HG02870 (cell line): ENCODE measurements at regions not wholly inside any gene's neighbourhood (a gene's known extent, or its start where the extent isn't known, plus 50 kb on each side); places are given as distances from the start of the nearest gene placed in this dataset.
"Not testable (repeated sequence)": the region's sequence is repeated elsewhere in the genome, so short reads cannot be mapped to it uniquely, and the experiment has no call there.

Experiments
- ATAC-seq: cut with Tn5 transposase; IDR thresholded peaks from one replicate; pipeline ENCODE4 v1.9.1; 2021; ENCODE audit warnings: mild to moderate bottlenecking, moderate library complexity; ENCODE audit not compliant: unreplicated experiment

DNA sequence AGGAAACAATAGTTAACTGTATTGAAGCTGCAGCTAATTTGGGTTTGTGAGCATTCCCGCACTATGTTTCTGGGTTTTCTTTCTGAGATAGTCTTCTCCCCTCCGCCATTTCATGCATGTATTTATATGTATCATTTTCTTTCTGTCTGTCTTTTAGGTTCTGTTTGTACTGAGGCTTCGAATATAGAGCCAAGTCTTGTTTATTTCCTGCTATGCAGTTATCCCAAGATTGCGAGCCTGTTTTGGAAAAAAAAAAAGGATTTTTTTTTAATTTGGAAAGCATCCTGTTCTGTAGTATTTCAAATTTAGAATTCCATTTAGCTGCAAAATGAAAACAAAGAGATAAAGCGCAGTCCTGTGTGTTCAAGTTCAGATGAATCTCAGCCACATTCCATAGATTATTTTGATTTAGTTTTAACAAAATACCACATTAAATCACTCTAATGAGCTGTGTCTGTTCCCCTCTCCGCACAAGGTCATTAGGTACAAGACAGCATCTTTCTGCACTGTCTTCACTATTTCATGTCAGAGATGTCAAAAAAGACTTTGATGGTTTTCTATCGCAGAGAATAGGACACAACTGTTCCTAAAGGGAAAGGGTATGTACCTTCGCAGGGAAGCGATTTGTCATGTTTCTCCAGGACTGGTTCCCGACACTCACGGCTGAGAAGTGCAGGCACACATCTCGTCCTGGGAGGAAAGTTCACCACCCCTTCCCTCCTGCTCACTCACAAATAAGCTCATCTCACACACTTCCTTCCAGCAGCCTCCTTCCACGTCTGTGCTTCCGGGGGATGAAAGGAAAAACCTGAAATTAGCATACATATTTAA is 443.4 kb downstream of the ZNF516 start:
- ATAC-seq = no peak

DNA sequence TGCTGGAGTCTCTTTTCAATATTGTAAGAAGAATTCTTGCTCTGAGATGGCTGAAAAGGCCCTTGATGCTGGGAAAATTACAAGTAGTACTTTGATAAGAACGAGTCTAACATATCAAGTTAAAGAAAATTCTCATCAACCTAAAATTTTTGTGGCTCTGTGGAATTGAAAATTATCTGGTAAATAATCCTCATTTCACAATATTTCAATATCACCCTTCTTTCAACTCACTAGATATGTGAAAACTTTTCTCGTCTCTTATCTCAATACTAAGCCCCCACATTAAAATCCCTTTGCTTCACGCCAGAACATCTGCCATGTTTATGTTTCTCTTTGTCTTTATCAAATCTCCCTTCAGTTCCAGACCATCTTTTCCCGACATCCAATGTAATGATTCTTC is 448.8 kb downstream of the ZNF516 start:
- no peak for ATAC-seq

DNA sequence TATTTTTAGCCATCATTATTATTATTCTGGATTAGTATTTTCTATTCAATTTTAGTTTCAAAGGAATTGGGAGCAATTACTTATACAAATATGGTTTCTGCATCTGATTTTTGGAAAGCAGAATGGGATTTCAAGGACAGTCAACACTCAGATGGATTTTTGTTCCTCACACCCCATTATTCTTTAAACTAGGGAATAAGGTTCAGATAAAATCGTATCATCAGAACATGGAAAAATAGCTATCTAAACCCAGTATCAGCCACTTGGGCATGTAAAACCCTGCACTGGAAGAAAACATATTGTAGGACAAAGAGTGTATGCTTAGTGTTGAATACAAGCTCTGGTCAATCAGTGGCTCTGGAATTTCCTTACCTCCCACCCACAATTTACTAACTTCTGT is 452.5 kb downstream of the ZNF516 start:
- no peak for ATAC-seq

DNA sequence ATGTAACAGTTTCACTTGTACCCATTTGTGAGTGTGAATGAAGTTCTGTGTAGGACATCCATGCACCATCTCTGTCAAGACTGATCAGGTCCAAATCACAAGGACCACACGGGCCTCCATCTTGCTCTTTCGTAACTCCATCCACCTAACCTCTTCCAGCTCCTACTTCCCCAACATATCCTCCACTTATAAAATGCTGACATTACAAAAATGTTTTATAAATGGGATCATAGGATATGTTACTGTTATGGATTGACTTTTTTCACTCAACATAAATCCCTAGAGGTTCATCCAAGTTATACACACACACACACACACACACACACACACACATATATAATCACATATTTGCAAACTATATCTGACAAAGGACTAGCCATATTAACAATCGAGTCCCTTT is 476.8 kb downstream of the ZNF516 start:
- ATAC-seq = no peak

DNA sequence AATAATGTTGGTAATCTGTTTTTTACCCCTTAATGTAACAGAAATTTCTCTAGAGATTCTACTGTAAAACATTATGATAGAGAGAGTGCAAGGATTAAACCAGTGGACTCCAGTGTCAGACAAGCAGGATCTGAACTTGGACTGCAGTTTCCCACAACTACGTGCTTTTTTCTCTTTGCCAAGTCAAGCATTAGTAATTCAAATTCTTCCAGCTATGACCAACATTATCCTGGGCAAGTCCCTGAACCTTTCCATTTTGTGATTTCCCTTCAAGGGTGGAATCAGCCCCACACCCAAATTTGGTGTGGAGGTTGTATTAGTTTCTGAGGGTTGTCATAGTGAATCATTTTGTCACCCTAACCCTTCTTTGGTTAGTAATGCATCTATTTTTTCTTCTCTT is 482.0 kb downstream of the ZNF516 start:
- ATAC-seq = no peak

DNA sequence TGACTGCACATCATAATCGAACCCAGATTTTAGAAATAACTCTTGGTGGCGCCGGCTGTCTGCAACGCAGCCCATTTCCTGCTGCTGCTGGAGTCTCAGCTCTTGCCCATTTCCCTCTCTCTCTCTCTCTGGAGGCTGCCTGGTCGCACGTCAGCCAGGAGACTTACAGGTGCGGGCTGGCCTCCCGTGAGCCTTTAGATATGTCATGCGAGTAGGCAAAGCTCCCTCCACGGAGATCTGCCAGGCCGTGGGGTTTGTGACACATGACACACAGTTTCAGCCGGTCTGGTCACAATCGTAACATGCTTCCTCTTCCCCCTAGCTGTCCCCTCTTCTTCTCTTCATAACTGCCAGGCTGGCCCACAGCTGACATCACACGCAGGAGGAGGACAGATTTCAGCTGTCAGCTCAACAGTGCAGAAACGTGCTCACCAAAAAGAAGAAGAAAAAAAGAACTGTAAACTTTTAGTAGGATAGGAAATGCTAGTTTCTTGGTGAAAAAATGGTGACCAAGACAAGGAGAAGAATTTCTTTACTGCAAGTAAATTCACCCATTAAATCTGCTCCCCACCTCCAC is 489.3 kb downstream of the ZNF516 start:
- no peak for ATAC-seq

DNA sequence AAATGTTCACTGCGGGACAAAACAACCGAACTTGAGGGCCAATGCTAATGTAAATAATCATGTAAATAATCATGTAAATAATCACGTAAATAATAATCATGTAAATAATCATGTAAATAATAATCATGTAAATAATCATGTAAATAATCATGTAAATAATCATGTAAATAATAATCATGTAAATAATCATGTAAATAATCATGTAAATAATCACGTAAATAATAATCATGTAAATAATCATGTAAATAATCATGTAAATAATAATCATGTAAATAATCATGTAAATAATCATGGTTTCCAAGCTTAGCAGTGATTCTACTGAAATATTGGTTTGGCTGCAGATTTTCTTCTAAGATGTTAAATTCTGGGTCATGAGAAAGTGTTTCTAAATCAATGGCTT is 507.1 kb downstream of the ZNF516 start:
- not testable (repeated sequence) for ATAC-seq

DNA sequence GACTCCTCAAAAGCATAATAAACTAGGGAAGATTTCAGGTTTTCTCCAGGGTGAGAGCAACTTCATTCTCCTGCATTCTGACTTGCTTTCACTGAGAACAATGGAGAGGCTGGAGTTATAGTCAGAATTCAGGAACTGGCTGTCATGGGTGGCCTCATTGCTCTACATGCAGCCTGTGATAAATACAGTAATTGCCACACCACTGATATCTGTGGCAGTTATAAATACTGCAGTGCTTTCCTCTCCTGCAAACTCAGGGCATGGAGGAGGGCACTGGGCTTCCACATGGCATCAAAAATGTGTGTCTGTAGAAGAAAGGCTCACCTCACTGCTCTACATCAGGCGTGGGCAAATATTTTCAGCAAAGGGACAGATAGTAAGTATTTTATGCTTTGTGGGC is 510.2 kb downstream of the ZNF516 start:
- no peak for ATAC-seq

DNA sequence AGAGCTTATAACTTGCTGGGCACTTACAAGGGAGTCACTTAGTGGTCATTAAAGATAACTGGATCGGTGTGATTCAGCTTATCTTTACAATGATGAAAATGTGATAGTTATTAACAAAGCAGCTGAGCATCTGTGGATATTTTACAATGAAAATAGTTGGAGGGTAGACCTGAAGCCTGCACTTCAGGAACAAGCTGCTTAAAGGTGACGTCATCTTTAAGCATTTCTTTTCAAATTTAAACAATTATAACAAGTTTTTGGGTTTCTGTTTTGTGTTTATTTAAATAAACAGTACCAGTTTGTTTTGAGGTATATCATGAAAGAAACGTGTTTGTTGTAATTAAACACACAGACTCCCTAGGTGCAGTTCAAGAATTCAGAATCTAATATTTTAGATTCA is 513.9 kb downstream of the ZNF516 start:
- ATAC-seq = no peak

DNA sequence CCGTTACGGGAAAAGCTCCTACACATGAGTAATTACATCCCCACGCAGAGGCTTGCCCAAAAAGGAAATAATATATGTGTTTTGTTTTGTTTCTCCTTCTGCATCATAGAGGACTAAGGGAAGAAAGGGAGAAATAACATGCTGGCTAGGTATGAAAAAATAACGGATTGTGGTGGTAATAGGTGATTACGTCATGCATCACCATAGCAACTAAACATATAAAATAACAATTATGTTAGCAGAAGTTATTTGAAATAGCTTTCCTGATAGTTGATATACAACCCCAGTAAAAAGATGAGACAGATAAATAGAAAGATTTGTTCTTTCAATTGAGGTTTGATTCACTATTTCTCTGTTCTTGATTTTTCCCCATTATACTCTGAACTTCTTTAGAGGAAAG is 518.0 kb downstream of the ZNF516 start:
- ATAC-seq = no peak

DNA sequence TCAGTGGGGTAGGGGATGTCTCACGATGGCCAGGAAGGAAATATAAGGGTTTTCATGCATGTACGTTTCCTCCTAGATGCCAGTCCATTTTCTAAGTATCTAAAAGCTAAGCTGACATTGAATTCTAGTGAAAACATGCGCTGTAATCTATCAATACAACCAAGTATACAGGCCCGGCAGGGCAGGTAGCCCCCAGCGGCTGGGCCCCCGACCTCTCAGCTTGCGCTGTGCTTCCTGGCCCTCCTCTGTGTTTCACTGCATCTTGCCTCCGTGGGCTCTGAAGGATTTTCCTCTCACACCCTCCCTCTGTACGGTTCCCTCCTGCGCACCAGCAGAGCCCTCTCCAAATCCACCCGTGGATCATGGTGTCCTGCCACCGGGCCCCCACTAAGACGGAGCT is 524.8 kb downstream of the ZNF516 start:
- no peak for ATAC-seq

DNA sequence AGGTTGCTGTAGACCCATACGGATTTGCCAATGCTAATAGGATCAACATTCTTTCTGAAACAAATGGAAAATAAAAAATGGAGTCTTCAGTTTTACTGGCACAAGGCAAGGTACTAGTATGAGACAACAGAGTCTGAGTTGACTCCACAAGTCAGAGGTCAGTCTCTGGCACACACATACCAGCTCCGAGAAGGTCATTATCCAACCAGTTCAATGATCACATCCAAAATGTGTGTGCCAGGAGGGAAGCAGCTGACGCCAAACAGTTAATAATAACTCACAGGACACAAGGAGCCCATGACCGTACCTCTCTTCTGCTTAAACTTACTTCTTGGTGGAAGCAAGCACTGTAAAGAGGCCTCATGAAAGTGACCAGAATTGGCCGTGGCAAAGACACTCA is 528.6 kb downstream of the ZNF516 start:
- no peak for ATAC-seq

DNA sequence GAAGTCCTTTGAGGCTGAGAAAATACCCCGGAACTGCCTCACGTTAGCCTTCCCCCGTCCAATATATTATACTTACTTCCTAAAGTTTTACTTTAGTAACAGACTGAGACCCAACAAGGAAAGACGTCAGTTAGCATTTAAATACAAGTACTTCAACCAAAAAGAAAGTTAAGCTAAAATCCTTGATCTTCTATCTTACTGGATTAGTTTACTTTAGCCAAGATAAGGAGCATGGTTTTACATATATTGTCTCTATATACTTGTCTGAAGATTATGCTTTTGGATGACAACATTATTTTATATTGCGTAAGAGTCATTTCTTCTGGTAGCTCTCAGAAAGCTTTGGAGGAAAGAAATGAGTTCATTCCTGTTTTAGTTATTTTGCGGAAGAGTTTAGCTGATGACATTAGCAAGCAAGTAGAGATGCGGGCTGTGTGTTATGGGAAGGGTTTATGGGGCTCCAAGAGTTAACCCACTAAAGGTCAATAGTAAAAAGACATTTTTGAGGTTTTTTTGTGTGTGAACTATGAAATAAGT is 532.9 kb downstream of the ZNF516 start:
- ATAC-seq = no peak

DNA sequence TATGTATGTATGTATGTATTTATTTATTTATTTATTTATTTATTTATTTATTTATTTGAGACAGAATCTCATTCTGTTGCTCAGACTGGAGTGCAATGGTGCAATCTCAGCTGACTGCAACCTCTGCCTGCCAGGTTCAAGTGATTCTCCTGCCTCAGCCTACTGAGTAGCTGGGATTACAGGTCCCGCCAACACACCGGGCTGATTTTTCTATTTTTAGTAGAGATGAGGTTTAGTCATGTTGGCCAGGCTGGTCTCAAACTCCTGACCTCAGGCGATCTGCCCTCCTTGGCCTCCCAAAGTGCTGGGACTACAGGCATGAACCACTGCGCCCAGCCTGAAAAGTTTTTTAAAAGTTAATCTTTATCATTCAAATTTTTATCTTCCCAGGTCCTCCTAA is 532.9 kb upstream of the SMIM21 start:
- not testable (repeated sequence) for ATAC-seq

DNA sequence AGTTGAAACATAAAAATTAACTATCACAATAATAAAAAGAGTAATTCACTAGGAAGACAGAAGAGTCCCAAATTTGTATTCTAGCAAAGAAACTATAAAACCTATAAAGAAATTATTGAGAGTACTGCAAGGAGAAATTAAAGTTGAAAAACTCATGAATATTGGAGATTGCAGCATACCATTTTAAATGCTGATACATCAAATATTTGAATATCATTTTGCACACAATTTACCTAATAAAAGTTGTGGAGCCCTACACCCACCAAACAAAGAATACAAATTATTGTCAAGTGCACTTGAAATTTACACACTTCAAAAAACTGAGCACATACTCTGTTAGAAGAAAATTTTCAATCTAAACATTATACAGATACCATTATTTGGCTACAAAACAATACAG is 531.6 kb upstream of the SMIM21 start:
- ATAC-seq = no peak

DNA sequence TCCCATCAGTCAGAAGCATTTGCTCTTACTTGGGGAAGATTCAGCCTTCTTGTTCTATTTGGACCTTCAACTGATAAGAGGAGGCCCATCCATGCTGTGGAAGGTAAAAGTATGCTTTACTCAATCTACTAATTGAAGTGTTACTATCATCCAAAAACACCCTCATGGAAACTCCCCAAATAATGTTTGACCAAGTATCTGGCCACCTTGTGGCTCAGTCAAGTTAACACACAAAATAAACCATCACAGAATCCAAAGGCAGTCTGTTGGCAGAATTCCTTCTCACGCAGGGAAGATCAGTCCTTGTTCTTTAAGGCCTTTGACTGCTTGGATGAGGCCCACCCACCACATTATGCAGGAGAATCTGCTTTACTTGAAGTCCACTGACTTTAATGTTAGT is 531.2 kb upstream of the SMIM21 start:
- no peak for ATAC-seq

DNA sequence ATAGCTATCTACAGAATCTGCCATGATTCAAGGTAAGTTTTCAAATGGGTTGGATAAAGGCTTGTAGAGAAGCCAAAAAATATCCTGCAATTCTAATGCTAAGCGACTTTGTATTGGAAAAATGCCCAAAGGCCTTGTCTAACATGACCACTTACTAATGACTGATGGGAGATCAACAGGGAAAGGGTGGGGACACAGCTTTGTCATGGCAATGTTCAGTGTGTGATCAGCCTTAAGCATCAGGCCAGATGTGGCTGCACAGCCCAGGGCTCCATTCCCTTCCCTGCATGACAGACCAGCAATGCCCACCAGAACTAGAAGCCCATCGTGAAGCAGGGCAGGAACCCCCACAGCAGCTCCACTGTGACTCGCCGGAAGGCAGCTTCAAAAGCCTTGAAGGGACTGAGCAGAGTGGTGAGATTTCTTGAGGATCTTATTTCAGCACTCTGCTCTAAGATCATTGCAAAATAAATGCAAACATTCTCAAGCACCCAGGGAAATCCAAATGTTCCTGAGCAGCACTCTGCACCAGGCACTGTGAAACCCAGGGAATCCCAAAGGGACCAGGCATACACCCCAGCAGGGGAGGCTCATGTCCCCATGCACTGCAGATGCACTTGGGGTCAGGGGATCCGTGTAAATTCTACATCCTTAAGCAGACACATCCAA is 517.9 kb upstream of the SMIM21 start:
- no peak for ATAC-seq

DNA sequence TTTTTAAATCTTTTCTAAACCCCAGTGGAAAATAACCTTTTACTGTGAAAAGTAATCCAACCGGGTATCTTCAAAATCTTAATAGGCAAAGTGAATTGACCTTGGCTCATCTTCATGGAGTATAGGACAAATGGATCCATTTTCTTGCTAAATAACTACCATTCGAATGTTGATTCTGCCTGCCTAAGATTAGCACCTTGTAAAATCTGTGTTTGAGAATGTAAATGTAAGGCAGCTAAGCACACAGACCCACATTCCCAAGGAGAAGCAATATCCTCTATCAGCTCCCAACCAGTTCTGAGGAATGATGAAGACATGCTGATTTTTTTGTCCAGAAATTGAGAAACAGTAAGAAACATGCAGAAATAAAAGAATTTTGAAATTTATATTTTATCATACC is 509.8 kb upstream of the SMIM21 start:
- no peak for ATAC-seq

DNA sequence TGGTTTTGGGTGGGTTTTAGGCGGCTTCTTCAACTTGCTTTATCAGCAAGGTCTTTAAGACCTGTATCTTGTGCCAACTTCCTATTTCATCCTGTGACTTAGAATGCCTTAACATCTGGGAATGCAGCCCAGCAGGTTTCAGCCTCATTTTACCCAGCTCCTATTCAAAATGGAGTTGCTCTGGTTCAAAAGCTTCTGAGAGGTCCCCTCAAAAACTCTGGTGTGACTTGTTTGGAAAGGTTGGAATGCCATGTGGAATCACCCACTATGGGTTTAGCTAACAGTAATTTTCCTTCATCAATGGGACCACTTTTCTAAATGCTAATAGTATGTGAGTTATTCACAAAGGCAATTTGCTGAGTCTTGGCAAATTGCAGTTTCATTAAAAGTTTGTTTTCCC is 509.4 kb upstream of the SMIM21 start:
- ATAC-seq = no peak

DNA sequence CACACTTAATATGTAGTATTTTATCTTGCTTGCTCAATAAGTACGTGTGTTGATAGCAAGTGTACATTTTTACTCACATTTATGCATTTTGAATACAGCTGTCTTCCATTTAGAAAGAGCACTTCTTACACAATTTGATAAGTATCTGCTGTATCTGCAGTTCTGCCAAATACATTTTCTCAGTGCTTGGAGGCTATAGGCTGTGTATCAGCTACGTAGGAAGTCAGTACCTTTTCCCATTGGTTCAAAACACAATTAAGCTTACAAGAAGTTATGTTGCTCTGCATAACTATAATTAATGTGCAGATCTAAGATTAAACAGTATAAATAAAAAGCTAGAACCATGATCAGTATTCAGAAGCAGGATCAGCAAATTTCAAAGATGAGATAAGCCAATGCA is 503.6 kb upstream of the SMIM21 start:
- no peak for ATAC-seq

DNA sequence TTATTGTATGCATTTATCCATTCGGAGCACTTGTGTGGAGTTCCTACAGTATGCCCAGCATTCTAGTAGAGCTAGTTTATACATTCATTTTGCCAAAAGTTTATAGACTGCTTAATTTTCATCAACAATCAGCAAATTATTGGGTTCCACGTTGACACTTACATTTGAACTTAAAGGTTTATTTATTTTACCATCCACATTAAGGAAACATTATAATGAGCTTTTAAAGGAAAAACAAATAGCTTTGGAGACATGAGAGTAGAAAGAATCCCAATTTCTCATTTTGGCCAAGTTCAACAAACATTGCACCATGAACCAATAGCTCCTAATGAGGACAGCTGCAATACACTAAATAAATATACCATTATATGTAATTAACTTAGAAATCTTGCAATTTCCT is 501.2 kb upstream of the SMIM21 start:
- no peak for ATAC-seq

DNA sequence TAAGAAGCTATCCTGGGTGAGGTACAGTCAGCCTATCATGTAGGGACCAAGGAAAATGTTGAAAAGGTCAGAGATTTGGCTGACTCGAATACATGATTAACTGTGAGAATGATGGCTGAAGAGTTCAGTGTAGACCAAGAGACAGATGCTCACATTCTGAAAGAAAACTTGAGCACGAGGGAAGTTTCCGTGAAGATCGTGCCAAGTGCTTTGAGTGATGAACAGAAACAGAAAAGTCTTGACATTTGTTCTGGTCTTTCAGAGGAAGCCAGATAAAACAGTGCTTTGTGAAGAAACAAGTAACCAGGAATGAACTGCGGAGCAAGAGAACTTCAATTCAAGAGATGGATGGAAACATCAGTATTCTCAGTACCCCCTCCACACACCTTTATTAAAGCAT is 500.3 kb upstream of the SMIM21 start:
- ATAC-seq = no peak
